ENCODE measurements at regions not wholly inside any gene's neighbourhood (a gene's known extent, or its start where the extent isn't known, plus 50 kb on each side); places are given as distances from the start of the nearest gene placed in this dataset.
"Not testable (repeated sequence)": the region's sequence is repeated elsewhere in the genome, so short reads cannot be mapped to it uniquely, and the experiment has no call there.

GRCh38 chr12:25319233-25319984 is 68.7 kb upstream of the KRAS start:
- TF ChIP-seq CTCF (IDR thresholded peaks at IDR 0.05; ENCODE audit: insufficient read depth, low read depth, low read length), result no peak
- POLR2A ChIA-PET, result no interaction called here
- Histone ChIP-seq H3K27me3 (ENCODE audit: control insufficient read depth, insufficient read depth, low read length) (no peaks in the 10 kb centered on the region), H3K4me3 (ENCODE audit: low read depth, low read length) (no peak overlapping the region), H3K36me3 (ENCODE audit: control insufficient read depth, insufficient read depth, low read length) (no peaks in the 10 kb centered on the region)
- no peak for DNase-seq (ENCODE audit: low read depth)
- CTCF ChIA-PET, result interaction anchor here (1.0 kb wide), 1 partner anchor 11 kb away, joined by 3 read pairs; no protein-coding TSS in a partner anchor

- TF ChIP-seq CTCF (IDR thresholded peaks at IDR 0.05; ENCODE audit: insufficient read depth, low read depth, low read length), result no peak
- Histone ChIP-seq H3K27me3 (ENCODE audit: control insufficient read depth, insufficient read depth, low read length) (no peaks in the 10 kb centered on the region), H3K4me3 (ENCODE audit: low read depth, low read length) (no peak overlapping the region), H3K36me3 (ENCODE audit: control insufficient read depth, insufficient read depth, low read length) (no peaks in the 10 kb centered on the region)
- POLR2A ChIA-PET, result no interaction called here
- no peak for DNase-seq (ENCODE audit: low read depth)
- CTCF ChIA-PET, result interaction anchor here (0.6 to 1.5 kb wide), 3 partner anchors 10 to 15 kb away, joined by 3 read pairs; no protein-coding TSS in a partner anchor
Measured at GRCh38 chr12:25317553-25317952, 66.8 kb upstream of the KRAS start.

- no peaks in the 10 kb centered on the region for H3K27me3 ChIP-seq (ENCODE audit: control insufficient read depth, insufficient read depth, low read length)
- H3K36me3 ChIP-seq (ENCODE audit: control insufficient read depth, insufficient read depth, low read length), result no peaks in the 10 kb centered on the region
- CTCF ChIA-PET, result no interaction called here
- POLR2A ChIA-PET, result no interaction called here
- no peak for DNase-seq (ENCODE audit: low read depth)
- H3K4me3 ChIP-seq (ENCODE audit: low read depth, low read length), result no peak overlapping the region
- TF ChIP-seq CTCF (IDR thresholded peaks at IDR 0.05; ENCODE audit: insufficient read depth, low read depth, low read length), result no peak
Measured at GRCh38 chr12:25315388-25315787, 64.7 kb upstream of the KRAS start.

- CTCF ChIA-PET; H3K27me3 ChIP-seq (ENCODE audit: control insufficient read depth, insufficient read depth, low read length); DNase-seq (ENCODE audit: low read depth); H3K36me3 ChIP-seq (ENCODE audit: control insufficient read depth, insufficient read depth, low read length); H3K4me3 ChIP-seq (ENCODE audit: low read depth, low read length); POLR2A ChIA-PET: not testable (repeated sequence)
Measured at GRCh38 chr12:25313266-25313990, 62.7 kb upstream of the KRAS start.

- H3K27me3 ChIP-seq (ENCODE audit: control insufficient read depth, insufficient read depth, low read length), result no peaks in the 10 kb centered on the region
- no peak overlapping the region for H3K4me3 ChIP-seq (ENCODE audit: low read depth, low read length)
- H3K36me3 ChIP-seq (ENCODE audit: control insufficient read depth, insufficient read depth, low read length), result no peaks in the 10 kb centered on the region
- POLR2A ChIA-PET, result no interaction called here
- no peak for DNase-seq (ENCODE audit: low read depth)
- CTCF ChIA-PET, result no interaction called here
- TF ChIP-seq CTCF (IDR thresholded peaks at IDR 0.05; ENCODE audit: insufficient read depth, low read depth, low read length), result no peak
Measured at GRCh38 chr12:25311506-25311905, 60.8 kb upstream of the KRAS start.

GRCh38 chr12:25310071-25310470 is 59.3 kb upstream of the KRAS start:
- DNase-seq (ENCODE audit: low read depth), result not testable (repeated sequence)

More at GRCh38 chr12:25310071-25310470, 59.3 kb upstream of the KRAS start:
- not testable (repeated sequence) for H3K36me3 ChIP-seq (ENCODE audit: control insufficient read depth, insufficient read depth, low read length); H3K4me3 ChIP-seq (ENCODE audit: low read depth, low read length); H3K27me3 ChIP-seq (ENCODE audit: control insufficient read depth, insufficient read depth, low read length)
- ChIA-PET POLR2A (interaction anchor here (0.7 kb wide), 1 partner anchor 24 kb away, joined by 10 read pairs; no protein-coding TSS in a partner anchor), CTCF (interaction anchor here (1.7 kb wide), 1 partner anchor 18 kb away, joined by 3 read pairs; no protein-coding TSS in a partner anchor)
